ENCODE measurements at regions not wholly inside any gene's neighbourhood (a gene's known extent, or its start where the extent isn't known, plus 50 kb on each side); places are given as distances from the start of the nearest gene placed in this dataset.

DNA sequence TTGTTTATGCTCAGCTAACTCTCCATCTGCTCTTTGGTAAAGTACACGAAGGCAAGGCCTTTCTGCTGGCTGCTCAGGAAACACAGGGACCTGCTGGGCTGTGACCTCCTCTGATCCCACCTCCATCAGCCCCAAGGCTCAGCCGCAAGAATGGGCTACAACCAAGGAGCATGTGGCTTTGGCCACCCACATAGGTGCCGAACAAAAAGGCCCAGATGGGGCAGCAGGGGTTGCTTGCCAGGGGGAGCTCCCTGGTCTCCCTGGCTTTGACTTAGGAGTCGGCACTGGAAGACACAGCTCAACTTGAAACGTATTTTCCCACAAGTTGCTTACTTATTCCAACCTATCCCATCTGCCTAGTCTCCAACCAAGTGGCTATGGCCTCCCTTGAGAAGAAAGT is 461.1 kb downstream of the ICE1 start:
- TF ChIP-seq, protein P1, sequence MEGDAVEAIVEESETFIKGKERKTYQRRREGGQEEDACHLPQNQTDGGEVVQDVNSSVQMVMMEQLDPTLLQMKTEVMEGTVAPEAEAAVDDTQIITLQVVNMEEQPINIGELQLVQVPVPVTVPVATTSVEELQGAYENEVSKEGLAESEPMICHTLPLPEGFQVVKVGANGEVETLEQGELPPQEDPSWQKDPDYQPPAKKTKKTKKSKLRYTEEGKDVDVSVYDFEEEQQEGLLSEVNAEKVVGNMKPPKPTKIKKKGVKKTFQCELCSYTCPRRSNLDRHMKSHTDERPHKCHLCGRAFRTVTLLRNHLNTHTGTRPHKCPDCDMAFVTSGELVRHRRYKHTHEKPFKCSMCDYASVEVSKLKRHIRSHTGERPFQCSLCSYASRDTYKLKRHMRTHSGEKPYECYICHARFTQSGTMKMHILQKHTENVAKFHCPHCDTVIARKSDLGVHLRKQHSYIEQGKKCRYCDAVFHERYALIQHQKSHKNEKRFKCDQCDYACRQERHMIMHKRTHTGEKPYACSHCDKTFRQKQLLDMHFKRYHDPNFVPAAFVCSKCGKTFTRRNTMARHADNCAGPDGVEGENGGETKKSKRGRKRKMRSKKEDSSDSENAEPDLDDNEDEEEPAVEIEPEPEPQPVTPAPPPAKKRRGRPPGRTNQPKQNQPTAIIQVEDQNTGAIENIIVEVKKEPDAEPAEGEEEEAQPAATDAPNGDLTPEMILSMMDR (conservative IDR thresholded peaks at IDR 0.05 in 1 of 2, IDR thresholded peaks at IDR 0.05 in 1 of 2; ENCODE audit: low read depth in 1 of 2, low read length in 2 of 2): no peak
- no peak for TF ChIP-seq EZH2 (IDR thresholded peaks at IDR 0.05; ENCODE audit: low read length, missing control alignments)

Data from fibroblast of lung (primary cell).